ENCODE measurements at regions not wholly inside any gene's neighbourhood (a gene's known extent, or its start where the extent isn't known, plus 50 kb on each side); places are given as distances from the start of the nearest gene placed in this dataset.

DNA sequence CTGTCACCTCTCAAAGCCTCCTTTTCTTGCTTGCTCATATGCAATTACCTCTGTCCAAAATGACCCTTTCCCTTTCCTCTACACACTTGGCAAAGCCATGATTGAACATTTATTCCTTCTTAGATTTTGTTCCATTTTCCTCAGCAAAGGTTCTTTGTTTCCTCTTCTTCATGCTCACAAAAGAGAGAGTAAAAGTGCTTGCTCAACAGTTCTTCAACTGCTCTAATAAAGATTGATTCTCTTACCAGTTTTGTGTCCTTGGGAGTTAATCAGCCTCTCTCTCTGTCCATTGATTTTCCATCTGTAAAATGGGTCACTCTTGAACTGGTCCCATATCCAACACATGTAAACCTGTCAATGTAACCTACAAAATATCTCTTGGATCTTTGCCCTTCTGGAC is 186.4 kb downstream of the WNT5A start:
- Histone ChIP-seq H3K27me3 (ENCODE audit: control insufficient read depth, insufficient read depth, low read length) (no peaks in the 10 kb centered on the region), H3K4me1 (ENCODE audit: control insufficient read depth, insufficient read depth, low read length) (no peaks in the 10 kb centered on the region), H3K9me3 (replicated peaks; ENCODE audit: control insufficient read depth, low read depth, low read length) (peaks cover 3% of the 10 kb centered on the region), H3K4me3 (ENCODE audit: low read length) (no peak overlapping the region), H3K36me3 (ENCODE audit: control insufficient read depth, insufficient read depth, low read length) (no peaks in the 10 kb centered on the region), H3K27ac (ENCODE audit: low read length) (no peak overlapping the region)
- no peak for DNase-seq

DNA sequence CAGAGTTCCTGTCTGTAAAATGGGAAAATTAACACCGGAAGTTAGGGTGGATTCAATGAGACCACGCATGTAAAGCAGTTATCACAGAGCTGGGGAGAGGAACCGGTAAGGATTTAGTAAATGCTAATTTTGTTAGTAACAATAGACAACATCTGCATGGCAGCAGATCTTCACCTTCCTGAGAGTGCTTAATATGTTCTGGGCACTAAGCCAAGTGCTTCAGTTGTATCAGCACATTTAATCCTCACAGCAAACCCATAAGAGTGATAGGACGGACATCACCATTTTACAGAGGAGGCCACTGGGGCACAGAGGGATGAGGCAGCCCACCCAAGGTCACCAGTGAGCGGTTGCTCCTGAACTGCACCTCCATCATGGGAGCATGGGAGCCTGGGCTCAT is 189.4 kb downstream of the WNT5A start:
- Histone ChIP-seq H3K27ac (ENCODE audit: low read length) (no peak overlapping the region), H3K4me1 (ENCODE audit: control insufficient read depth, insufficient read depth, low read length) (no peaks in the 10 kb centered on the region), H3K9me3 (replicated peaks; ENCODE audit: control insufficient read depth, low read depth, low read length) (peaks cover 3% of the 10 kb centered on the region), H3K36me3 (ENCODE audit: control insufficient read depth, insufficient read depth, low read length) (no peaks in the 10 kb centered on the region), H3K4me3 (ENCODE audit: low read length) (no peak overlapping the region), H3K27me3 (ENCODE audit: control insufficient read depth, insufficient read depth, low read length) (no peaks in the 10 kb centered on the region)
- WGBS (ENCODE audit: insufficient coverage) = 83% methylated on average over 2 of the region's 5 CpGs
- DNase-seq = no peak

DNA sequence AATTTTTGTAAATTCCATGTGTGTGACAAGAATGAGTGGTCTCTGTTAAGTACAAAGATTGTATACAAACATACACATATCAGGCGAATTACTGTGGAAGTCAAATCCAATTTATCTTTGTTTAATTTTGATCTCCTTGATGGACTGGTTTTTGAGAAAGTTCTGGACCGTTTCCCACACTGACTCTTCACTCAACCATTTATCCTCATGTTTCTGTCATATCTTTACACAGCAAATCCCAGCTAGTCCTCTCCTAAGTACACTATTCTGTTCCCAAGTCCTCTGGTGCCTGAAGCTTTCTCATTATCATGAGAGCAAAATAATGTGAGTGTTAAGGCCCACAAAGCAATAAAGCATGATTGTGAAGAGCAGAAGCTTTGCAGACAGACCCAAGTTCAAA is 189.9 kb downstream of the WNT5A start:
- no peak for DNase-seq
- peaks cover 3% of the 10 kb centered on the region for H3K9me3 ChIP-seq (replicated peaks; ENCODE audit: control insufficient read depth, low read depth, low read length)
- no peak overlapping the region for H3K4me3 ChIP-seq (ENCODE audit: low read length)
- H3K4me1 ChIP-seq (ENCODE audit: control insufficient read depth, insufficient read depth, low read length) = no peaks in the 10 kb centered on the region
- H3K36me3 ChIP-seq (ENCODE audit: control insufficient read depth, insufficient read depth, low read length) = no peaks in the 10 kb centered on the region
- H3K27ac ChIP-seq (ENCODE audit: low read length) = no peak overlapping the region
- no peaks in the 10 kb centered on the region for H3K27me3 ChIP-seq (ENCODE audit: control insufficient read depth, insufficient read depth, low read length)
- WGBS (ENCODE audit: insufficient coverage) = no CpG with 5 or more reads among the region's 2 CpGs

DNA sequence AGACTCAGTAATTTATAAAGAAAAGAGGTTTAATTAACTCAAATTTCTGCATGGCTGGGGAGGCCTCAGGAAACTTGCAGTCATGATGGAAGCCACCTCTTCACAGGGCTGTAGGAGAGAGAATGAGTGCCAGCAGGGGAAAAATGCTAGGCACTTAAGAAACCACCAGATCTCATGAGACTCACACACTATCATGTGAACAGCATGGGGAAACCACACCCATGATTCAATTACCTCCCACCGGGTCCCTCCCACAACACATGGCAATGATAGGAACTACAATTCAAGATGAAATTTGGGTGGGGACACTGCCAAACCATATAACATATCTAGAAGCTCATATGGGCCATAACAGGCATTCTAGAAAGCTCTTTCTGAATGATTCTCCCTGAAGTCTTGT is 190.3 kb downstream of the WNT5A start:
- no peak for DNase-seq
- H3K36me3 ChIP-seq (ENCODE audit: control insufficient read depth, insufficient read depth, low read length) = no peaks in the 10 kb centered on the region
- no peaks in the 10 kb centered on the region for H3K27me3 ChIP-seq (ENCODE audit: control insufficient read depth, insufficient read depth, low read length)
- no peak overlapping the region for H3K4me3 ChIP-seq (ENCODE audit: low read length)
- peaks cover 3% of the 10 kb centered on the region for H3K9me3 ChIP-seq (replicated peaks; ENCODE audit: control insufficient read depth, low read depth, low read length)
- H3K27ac ChIP-seq (ENCODE audit: low read length) = no peak overlapping the region
- H3K4me1 ChIP-seq (ENCODE audit: control insufficient read depth, insufficient read depth, low read length) = no peaks in the 10 kb centered on the region
- WGBS (ENCODE audit: insufficient coverage) = no CpG with 5 or more reads among the region's 1 CpG

DNA sequence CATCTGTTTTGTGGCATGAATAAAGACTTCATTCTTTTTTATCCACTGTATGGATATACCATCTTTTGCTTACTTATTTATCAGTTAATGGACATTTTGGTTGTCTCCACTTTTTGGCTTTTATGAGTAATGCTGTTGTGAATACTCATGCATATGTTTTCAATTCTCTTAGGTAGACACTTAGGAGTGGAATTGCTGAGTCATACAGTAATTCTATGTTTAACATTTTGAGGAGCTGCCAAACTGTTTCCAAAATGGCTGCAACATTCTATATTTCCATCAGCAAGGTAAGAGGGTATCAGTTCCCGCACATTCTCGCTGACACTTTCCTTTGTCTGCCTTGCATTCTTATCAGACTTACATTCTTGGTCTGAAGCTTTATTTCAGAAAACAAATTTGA is 191.1 kb downstream of the WNT5A start:
- peak; percentile 7 for DNase-seq
- Histone ChIP-seq H3K27me3 (ENCODE audit: control insufficient read depth, insufficient read depth, low read length) (no peaks in the 10 kb centered on the region), H3K4me3 (ENCODE audit: low read length) (no peak overlapping the region), H3K36me3 (ENCODE audit: control insufficient read depth, insufficient read depth, low read length) (no peaks in the 10 kb centered on the region), H3K27ac (ENCODE audit: low read length) (no peak overlapping the region), H3K4me1 (ENCODE audit: control insufficient read depth, insufficient read depth, low read length) (no peaks in the 10 kb centered on the region), H3K9me3 (replicated peaks; ENCODE audit: control insufficient read depth, low read depth, low read length) (peaks cover 3% of the 10 kb centered on the region)
- no CpG with 5 or more reads among the region's 2 CpGs for WGBS (ENCODE audit: insufficient coverage)

DNA sequence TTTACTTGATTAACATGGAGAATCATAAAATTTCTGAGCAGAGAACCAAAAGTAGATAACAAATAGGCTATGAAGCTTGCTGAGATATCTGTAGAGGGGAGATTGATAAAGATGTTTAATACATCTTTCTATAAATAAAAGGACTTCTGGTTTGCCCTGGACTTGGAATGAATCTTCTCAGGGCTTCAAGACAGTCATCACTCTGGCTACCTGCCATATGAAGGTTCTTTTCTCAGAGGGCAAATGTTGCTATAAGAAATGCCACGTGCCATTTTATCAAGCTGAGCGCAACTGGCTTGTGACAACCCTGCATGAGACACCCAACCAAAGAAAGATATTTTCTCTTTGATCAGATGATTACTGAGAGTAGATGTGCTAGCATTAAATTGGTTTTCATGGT is 192.5 kb downstream of the WNT5A start:
- H3K4me1 ChIP-seq (ENCODE audit: control insufficient read depth, insufficient read depth, low read length) = no peaks in the 10 kb centered on the region
- H3K9me3 ChIP-seq (replicated peaks; ENCODE audit: control insufficient read depth, low read depth, low read length) = peaks cover 3% of the 10 kb centered on the region
- DNase-seq = no peak
- no CpG with 5 or more reads among the region's 2 CpGs for WGBS (ENCODE audit: insufficient coverage)
- H3K27ac ChIP-seq (ENCODE audit: low read length) = no peak overlapping the region
- H3K27me3 ChIP-seq (ENCODE audit: control insufficient read depth, insufficient read depth, low read length) = no peaks in the 10 kb centered on the region
- no peak overlapping the region for H3K4me3 ChIP-seq (ENCODE audit: low read length)
- no peaks in the 10 kb centered on the region for H3K36me3 ChIP-seq (ENCODE audit: control insufficient read depth, insufficient read depth, low read length)

DNA sequence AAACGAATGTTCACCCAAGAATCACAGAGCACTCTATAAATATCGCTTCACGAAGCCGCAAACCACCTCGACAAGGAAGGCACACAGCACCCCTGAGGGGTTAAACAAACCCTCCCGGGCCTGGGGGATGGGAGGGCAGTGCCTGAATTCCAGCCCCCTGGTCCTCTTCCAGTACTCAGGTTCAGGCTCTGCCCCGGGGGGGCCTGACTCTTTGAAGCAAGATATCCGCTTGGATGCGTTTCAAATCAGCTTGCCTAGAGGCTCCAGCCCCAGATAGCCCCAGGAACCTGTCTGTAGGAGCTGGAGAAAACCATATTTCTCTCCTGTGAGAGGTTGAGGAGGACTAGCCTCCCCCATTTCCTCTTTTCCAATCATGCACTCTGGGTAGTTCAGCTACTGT is 194.7 kb downstream of the WNT5A start:
- WGBS (ENCODE audit: insufficient coverage) = 20% methylated on average over 3 of the region's 9 CpGs
- H3K4me1 ChIP-seq (ENCODE audit: control insufficient read depth, insufficient read depth, low read length) = no peaks in the 10 kb centered on the region
- no peaks in the 10 kb centered on the region for H3K36me3 ChIP-seq (ENCODE audit: control insufficient read depth, insufficient read depth, low read length)
- DNase-seq = no peak
- no peaks in the 10 kb centered on the region for H3K9me3 ChIP-seq (replicated peaks; ENCODE audit: control insufficient read depth, low read depth, low read length)
- H3K27me3 ChIP-seq (ENCODE audit: control insufficient read depth, insufficient read depth, low read length) = no peaks in the 10 kb centered on the region
- no peak overlapping the region for H3K27ac ChIP-seq (ENCODE audit: low read length)
- no peak overlapping the region for H3K4me3 ChIP-seq (ENCODE audit: low read length)

DNA sequence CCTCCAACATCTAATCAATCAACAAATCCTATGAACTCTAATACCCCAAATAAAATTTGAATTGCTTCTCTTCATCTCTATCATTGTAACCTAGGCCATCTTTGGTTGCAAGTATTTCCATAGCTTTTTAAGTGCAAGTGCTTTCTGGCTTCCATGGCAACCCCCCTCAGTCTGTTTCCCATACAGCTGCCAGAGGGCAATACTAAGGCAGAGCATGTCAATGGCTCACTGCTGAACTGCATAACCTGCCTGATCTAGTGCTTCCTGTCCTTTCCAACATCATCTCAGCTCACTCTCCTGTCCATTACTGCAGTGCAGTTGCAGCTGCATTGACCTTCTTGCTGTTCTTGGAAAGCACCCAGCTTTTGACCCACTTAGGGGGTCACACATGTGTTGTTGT is 198.4 kb downstream of the WNT5A start:
- DNase-seq = no peak
- H3K36me3 ChIP-seq (ENCODE audit: control insufficient read depth, insufficient read depth, low read length) = no peaks in the 10 kb centered on the region
- no peaks in the 10 kb centered on the region for H3K4me1 ChIP-seq (ENCODE audit: control insufficient read depth, insufficient read depth, low read length)
- H3K4me3 ChIP-seq (ENCODE audit: low read length) = no peak overlapping the region
- no peaks in the 10 kb centered on the region for H3K9me3 ChIP-seq (replicated peaks; ENCODE audit: control insufficient read depth, low read depth, low read length)
- H3K27me3 ChIP-seq (ENCODE audit: control insufficient read depth, insufficient read depth, low read length) = no peaks in the 10 kb centered on the region
- no peak overlapping the region for H3K27ac ChIP-seq (ENCODE audit: low read length)

DNA sequence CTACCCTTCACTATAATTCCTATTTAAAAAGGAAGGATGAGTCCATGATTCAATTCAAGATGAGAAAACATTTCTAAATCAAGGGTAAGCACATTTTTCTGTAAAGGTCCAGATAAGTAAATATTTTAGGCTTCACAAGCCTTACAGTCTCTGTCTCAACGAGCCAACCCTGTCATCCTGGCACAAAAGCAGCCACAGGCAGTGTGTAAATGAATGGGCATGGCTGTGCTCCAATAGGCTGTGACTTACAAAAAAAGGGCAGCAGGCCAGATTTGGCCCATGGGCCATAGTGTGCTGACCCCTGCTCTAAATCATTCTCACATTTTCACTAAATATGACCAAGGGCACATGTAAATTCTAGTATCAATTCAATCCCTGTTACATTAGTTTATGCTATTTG is 200.4 kb downstream of the WNT5A start:
- H3K4me1 ChIP-seq (ENCODE audit: control insufficient read depth, insufficient read depth, low read length) = no peaks in the 10 kb centered on the region
- no peak for DNase-seq
- H3K27ac ChIP-seq (ENCODE audit: low read length) = no peak overlapping the region
- no peaks in the 10 kb centered on the region for H3K27me3 ChIP-seq (ENCODE audit: control insufficient read depth, insufficient read depth, low read length)
- no peaks in the 10 kb centered on the region for H3K9me3 ChIP-seq (replicated peaks; ENCODE audit: control insufficient read depth, low read depth, low read length)
- H3K36me3 ChIP-seq (ENCODE audit: control insufficient read depth, insufficient read depth, low read length) = no peaks in the 10 kb centered on the region
- WGBS (ENCODE audit: insufficient coverage) = no CpG with 5 or more reads among the region's 1 CpG
- H3K4me3 ChIP-seq (ENCODE audit: low read length) = no peak overlapping the region

DNA sequence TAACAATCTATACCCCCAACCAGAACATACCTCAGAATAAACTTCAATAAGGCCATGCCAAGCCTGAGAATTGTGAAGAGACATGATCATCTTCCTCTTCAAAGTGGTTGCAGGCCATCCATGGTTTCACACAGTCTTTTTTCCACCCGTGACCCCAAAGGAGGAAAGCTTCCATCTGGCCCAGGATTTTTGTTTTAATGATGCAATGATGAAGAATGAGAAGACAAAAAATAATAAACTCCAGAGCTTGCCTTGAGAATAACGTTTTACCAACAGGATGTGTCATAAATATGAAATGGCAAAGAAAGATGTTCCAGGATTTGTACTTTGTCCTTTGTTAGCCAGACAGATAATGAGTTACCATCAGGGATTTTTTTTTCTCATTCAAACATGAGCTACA is 201.9 kb downstream of the WNT5A start:
- H3K27me3 ChIP-seq (ENCODE audit: control insufficient read depth, insufficient read depth, low read length) = no peaks in the 10 kb centered on the region
- DNase-seq = no peak
- H3K4me3 ChIP-seq (ENCODE audit: low read length) = no peak overlapping the region
- no CpG with 5 or more reads among the region's 2 CpGs for whole genome bisulfite sequencing (ENCODE audit: insufficient coverage)
- no peaks in the 10 kb centered on the region for H3K9me3 ChIP-seq (replicated peaks; ENCODE audit: control insufficient read depth, low read depth, low read length)
- H3K27ac ChIP-seq (ENCODE audit: low read length) = no peak overlapping the region
- no peaks in the 10 kb centered on the region for H3K36me3 ChIP-seq (ENCODE audit: control insufficient read depth, insufficient read depth, low read length)
- H3K4me1 ChIP-seq (ENCODE audit: control insufficient read depth, insufficient read depth, low read length) = no peaks in the 10 kb centered on the region

DNA sequence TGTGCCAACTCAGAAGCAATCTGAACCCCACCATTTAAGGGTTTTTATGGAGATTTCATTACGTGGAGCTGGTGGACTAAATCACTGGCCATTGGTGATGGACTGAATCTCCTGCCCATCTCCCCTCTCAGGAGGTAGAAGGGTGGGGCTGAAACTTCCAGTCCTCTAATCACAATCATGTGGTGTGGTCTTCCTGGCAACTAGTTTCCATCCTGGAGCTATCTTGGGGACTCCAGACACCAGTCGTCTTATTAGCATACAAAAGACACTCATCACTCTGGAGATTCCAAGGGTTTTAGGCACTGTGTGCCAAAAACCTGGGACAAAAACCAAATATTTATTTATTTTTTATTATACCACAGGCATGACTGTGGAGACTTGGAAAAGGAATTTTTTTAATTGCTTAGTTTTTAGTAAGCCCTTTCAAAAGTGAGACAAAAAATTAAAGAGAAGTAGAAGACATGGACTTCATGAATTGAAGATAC is 203.6 kb downstream of the WNT5A start:
- Histone ChIP-seq H3K4me1 (ENCODE audit: control insufficient read depth, insufficient read depth, low read length) (no peaks in the 10 kb centered on the region), H3K9me3 (replicated peaks; ENCODE audit: control insufficient read depth, low read depth, low read length) (no peaks in the 10 kb centered on the region), H3K27ac (ENCODE audit: low read length) (no peak overlapping the region), H3K4me3 (ENCODE audit: low read length) (no peak overlapping the region), H3K36me3 (ENCODE audit: control insufficient read depth, insufficient read depth, low read length) (no peaks in the 10 kb centered on the region), H3K27me3 (ENCODE audit: control insufficient read depth, insufficient read depth, low read length) (no peaks in the 10 kb centered on the region)
- DNase-seq = no peak
- no CpG with 5 or more reads among the region's 2 CpGs for WGBS (ENCODE audit: insufficient coverage)
